Stimulated activated CD4-positive, alpha-beta T cell treated with anti-CD3 and anti-CD28 coated beads, TNF-alpha, amount 100 ng/mL, for 4 hours (primary cell): ENCODE measurements at regions not wholly inside any gene's neighbourhood (a gene's known extent, or its start where the extent isn't known, plus 50 kb on each side); places are given as distances from the start of the nearest gene placed in this dataset.
A peak's percentile ranks its signal among the peaks of the same experiment; 100 is the strongest.

Experiments
- DNase-seq, 3 experiments: peaks; one replicate each; pipeline ENCODE4 v3.0.0-alpha.2; 2020; ENCODE audit warnings: low read depth in 3 of 3

DNA sequence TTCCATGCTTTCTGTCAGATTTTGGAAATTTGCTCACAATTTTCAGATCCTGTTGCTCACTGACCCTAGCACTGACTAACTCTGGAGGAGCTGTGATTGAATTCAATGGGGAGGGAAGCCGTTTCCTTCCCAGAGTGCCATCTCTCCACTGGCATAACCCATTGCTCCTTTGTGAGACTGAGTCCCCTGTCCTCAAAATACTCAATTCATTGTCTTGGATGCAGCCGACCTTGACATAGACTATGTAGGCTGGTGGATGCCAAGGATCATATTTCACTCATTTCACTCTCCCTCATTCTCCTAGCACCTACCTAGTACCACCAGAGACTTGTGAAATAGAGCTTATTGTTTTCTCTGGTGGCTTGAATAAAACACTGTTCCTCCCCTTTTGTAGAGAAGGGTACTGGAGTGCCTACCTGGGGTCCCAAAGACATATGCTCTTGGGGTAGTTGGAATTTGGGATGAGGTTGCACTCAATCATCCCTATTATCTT lies 511.3 kb upstream of the ZMIZ1 start:
- no peak for DNase-seq

DNA sequence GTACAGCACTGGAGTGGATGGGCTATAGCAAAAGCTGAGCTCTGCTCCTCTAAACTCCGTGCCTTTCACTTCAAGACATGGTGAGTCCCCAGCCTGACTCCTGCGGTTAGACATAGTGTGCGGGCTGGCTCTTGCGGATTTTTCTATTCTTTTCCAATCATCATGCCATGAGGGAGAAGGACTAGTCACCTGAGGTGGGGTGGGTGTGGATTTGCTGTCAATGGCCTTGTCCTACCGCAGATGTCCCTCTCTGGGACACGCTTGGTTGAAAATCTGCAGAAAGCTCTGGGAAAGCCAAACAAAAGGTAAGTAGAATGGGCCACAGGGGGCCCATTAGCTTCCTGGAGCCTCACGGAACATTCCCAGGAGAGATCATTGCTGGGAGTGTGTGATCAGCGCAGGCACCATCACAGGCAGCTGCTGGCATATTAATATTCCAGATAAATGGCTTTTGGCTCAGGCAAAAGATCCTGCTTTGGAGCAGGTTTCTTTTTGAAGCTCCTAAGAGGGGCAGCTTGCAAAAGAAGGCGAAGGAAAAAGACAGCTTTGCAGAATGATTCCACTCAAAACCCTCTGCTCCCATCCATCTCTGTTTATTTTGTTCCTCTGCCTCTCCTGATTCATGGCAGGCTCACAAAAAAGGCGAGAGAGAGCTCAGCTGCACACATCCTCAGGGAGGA lies 509.0 kb upstream of the ZMIZ1 start:
- DNase-seq, result no peak

DNA sequence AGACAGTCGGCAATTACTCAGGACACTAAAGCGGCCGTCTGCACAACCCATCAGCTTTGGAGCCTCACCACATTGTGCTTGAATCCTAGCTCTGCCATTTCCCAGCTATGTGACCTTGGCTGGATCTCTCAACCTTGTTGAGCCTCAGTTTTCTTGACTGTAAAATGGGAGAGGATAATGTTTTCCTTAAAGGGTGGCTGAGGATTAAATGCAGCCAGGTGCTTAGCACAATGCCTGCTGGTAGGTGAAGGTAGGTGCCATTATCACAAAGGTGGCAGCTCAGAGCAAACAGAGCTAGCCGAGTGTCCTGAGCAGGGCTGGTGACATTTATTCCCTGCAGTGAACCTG lies 508.5 kb upstream of the ZMIZ1 start:
- no peak for DNase-seq

DNA sequence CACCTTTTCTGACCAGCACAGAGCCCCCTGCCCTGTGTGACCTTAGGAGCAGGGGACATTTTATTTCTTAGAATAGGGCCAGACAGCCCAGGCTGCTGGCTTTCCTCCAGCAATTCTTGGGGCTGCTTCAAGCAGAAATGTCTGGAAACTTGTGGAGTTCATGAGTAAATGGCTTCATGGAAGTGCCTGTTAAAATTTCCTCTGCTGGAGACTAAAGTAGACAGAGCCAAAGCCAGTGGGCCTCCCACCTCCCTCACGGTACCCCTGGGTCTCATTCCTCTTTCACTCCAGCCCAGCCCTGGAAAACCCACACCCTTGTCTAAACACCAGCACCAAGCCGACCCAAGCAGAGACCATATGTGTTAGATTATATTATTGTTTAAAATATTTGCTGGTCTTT lies 505.5 kb upstream of the ZMIZ1 start:
- DNase-seq, result no peak

DNA sequence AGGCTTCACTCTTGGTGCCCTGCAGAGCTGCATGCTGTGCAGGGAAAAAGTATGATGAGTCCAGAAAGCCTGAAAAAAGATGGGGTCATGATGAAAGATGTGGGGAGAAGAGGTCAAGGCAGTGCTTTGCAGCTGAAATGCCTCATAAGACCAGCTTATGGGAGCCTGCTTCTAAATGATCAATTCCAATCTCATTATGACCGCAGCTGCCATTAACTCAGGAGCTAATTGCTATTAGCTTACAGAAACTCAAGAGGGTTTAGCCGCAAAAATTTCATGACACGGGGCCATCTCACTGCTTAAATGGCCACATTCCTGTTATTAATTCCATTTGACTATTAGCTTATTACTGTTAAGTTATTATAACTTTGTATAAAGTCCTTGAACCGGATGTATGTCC lies 502.9 kb upstream of the ZMIZ1 start:
- no peak for DNase-seq

DNA sequence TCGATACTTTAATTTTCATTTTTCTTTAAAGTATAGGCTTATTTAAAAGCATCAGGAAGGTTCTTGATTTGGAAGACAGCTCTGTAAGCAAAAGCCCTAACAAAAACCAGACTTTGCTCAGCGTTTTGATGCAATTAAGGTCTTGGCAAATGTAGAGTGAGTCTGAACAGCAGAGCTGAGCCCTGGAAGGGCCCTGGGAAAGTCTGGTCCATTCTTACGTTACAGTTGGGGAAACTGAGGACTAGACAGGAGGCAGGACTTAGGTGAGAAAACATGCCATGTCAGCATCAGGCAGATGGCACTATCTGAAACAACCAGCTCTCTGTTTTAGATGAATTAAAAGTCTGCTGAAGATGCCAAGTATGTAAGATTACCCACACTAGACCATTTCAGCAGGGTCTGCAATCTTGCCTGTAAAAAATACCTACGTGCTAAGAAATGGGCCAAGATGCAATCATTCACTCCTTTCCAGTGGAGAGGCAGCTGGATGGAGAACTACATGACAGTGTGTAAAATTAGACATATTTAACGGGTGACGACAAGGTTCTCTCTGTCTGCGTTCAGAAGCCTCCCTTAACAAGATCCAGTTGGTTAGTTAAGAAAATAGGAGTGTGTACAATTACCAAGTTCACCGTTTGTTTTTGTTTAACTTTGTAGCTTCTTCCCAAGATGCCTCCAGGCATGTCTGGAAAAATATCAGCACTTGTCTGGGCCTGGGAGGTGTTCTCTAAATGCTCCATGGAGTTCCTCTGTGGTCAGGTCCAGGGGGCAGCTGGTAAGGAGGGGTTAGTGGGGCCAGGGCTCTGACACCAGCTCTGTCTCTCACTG lies 502.3 kb upstream of the ZMIZ1 start:
- no peak for DNase-seq

DNA sequence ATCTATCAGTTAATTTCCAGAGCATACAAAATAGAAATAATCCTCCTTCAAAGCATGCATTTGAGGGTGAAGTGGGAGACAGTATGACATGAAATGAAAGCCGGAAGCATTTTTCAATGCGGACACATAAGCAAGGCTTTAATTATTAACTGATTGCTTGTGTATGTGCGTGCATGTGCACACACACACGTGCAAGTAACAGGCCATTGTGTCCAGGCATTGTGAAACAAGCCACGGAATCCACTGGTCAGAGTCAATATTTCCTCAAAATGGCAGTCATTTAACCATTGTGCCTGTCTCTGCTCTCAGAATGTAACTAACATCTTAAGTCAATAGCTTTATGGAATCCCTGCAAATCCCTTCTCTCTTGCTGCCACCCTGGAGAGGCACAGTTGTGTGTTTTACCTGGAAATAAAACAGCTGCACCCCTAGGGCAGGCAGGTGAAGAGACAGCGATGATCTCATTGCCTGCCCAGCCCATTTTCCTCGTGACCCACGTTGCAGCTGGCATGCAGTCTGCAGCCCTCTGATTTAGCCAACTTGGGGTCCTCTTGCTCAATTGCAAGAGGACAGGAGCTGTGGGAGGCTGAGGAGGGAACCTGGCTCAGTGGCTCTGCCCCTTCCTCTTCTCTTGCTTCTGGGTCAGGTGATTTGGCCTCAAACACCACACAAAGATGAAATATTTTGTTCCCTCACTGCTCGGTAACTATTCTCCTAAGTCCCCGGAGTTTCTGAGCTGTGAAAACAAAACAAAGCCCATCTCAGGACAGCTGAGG lies 500.9 kb upstream of the ZMIZ1 start:
- DNase-seq, result no peak

DNA sequence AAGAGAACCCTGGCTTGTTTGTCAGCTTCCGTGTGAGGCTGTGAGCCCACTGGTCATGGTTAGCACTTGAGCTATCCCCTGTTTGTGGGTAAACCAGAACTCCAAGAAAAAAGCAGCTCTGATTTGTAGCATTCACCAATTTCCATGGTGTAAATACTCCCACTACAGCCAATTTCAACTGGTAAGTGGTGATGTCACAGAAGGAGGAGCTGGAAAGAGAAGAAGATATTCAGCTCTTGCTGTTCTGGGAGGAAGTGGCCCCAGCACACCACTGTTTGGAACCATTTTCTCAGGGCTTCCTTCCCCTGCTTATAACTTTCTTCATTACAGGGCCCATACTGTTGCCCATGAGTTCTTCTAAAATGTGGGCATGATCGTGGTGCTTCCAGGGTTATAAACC lies 500.1 kb upstream of the ZMIZ1 start:
- DNase-seq, result no peak

DNA sequence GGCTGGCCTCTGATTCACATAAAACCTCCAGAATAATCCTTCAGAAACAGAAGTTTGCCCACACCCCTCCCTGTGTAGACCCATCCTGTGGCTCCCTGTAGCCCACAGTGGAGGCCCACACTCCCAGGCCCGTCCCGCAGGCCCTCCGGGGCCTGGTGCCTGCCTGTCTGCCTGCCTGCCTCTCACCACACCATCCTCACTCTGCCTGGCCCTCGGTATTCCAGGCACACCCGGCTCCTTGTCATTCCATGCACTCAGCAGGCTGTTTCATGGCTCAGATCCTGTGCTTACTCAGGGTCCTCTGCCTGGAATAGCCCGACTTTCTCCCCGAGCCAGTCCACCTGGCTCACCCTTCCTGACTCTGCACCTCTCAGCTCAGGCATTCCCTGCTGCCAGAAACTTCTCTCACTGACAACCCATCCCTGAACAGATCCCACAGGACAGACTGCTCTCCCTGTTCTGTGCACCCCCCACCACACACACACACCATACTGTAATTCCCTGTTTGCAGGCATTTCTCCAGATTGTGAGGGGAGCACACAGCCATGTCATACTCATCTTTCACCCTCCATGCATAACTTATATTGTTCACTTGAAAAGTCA lies 498.0 kb upstream of the ZMIZ1 start:
- DNase-seq, result no peak

DNA sequence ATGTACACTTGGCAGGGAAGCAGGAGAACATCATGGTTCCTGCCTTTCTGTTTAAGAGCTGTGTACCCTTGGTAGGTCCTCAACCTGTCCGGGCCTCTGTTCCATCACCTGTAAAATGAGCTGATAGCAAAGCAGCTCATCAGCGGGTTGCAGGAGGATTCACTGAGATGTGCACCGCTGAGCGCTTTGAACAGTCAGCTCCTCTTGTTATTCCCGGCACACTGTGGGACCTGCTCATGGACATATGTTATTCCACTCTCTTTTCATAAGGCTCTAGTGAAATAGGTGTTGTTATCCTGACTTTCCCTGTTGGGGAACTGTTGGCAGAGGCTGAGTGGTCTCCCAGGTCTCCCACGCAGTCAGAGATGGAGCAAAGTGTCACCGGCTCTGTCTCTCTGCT lies 497.5 kb upstream of the ZMIZ1 start:
- no peak for DNase-seq

DNA sequence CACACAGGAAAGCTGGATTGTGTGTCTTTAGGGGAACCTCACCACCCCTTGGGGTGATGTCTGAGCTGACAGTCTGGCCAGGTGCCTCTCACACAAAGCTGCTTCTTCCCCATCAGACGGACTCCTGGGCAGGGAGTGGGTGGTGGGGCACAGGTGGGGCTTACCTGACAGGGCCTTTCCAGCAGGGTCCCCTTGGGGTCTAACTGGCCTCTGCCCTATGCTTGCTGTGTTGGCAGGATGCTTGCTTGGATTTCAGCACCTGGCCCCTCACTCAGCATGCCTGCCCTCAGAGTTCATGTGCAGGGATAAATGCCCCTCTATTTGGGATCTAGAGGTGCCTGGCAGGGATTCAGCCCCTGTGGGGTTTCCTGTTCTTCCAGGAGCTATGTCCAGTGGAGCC lies 496.9 kb upstream of the ZMIZ1 start:
- DNase-seq, result no peak

DNA sequence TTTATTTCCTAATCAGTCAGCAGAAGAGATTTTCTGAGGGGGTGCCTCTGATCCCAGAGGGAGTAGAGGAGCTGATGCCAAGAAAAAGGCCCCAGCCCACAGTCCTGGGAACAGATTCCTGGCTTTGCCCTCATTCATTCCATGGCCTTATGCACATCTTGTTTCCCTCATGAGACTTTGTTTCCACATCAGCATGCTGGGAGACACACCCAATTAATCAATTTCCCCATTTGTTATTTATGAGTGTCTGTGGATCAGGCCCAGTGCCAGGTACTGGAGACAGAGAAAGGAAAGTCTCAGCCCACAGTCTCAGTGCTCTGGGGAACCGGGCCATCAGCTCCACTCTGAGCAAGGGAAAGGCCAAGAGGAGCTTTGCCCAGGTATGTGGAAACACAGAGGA lies 496.2 kb upstream of the ZMIZ1 start:
- no peak for DNase-seq

DNA sequence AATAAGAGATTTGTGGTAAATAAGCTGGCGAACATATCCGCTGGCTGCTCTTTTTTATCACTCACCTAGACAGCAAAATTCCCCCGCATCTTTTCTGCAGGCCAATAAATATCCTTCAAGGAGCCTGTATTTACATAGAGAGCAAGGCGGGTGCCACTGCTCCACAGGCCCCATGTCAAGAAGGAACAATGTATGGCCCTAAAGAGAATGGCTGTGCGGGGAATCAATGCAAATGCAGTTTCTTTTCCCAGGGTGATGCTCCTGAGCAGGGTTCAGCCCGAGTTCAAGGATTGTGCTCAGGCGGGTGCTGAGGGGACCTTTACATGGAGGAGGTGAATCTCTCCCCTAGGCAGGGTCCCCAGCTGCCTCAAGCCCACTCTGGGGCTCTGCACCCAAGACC lies 494.2 kb upstream of the ZMIZ1 start:
- no peak for DNase-seq

DNA sequence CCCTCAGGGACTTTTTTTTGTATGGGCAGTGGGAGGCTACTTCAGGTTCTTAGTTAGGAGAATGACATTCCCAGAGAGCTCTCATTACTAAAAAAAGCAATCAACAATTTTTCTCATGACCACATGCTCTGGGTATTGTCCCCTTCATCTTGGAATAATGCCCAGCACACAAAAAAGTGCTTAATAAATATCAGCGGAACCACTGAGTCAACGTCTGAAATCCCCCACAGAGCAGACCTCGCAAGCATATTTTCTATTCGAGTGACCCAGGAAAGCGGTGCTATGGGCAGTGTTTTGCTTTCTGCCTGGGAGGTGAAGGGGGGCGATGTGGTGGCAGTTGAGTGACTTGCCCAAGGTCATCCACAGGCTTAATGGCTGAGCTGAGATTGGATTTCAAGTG lies 493.4 kb upstream of the ZMIZ1 start:
- no peak for DNase-seq

DNA sequence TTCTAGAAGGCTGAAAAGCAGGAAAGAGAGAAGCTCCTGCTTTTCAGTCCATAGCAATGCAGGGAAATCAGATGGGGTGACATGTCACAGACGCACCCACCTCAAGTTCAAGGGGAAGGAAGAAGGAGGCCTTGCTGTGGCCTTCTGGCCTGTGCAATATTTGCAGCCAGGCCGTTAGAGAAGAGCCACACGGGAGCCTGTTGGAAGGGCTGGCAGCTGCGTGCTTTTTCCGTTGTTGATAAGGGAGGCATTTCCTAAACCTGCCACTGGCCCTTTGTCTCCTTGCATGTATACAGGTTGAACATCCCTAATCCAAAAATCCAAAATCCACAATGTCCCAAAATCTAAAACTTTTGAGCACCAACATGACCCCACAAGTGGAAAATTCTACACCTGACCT lies 492.5 kb upstream of the ZMIZ1 start:
- no peak for DNase-seq

DNA sequence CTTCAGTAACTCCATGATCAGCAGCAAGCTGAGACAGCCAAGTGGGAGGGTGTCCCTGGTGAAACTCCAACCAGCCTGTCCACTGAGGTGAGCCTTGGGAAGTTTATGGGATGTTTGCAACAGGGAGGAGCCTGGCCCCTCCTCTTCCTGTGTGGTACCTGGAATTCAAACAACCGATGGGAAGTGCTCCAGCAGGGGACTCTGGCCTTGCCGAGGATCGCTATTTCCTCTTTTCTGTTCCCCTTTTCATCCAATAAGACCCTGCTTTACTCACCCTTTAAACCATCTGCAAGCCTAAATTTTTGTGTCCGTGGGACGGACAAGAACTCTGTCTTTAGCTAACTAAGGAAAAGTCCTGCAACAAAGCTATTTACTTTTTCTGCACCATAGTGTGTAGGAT lies 491.1 kb upstream of the ZMIZ1 start:
- DNase-seq, result no peak

DNA sequence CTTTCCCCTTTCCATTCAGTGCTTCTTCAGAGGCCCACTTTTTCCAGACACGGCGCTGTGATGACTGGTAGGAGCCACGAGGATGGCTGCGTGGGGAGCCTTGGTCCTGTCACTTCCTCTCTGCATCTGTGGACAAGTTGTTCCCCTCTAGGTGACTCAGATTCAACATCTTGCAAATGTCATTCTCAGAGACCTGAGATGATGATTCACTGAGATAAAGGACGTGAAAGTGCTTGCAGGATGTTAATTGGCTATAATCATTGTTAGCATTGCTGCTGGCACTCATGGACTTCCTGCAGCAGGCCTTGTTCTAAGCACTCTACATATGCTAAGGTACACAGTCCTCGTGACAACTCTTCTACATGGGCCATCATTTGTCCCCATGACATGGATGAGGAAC lies 489.8 kb upstream of the ZMIZ1 start:
- DNase-seq, result peak in 2 of 3 experiments; percentile 13 to 17

DNA sequence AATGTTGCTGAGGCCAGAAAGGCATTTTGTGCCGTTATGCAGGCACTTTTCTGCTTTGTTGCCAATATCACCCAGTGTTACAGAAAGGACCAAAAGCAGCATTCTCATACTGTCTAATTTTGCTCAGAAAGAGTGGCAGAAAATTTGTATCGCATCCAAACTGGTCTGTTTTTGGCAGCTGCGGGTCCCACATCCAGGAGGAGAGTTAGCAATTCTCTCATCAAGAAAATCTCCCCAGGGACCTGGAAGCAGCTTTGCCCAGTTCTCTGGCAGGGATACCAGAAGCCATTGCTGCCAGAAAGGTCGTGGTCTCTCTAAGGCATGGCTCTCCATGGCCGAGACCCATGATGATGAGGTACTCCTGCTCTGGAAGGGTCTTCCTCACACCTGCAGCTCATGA lies 489.2 kb upstream of the ZMIZ1 start:
- DNase-seq, result no peak

DNA sequence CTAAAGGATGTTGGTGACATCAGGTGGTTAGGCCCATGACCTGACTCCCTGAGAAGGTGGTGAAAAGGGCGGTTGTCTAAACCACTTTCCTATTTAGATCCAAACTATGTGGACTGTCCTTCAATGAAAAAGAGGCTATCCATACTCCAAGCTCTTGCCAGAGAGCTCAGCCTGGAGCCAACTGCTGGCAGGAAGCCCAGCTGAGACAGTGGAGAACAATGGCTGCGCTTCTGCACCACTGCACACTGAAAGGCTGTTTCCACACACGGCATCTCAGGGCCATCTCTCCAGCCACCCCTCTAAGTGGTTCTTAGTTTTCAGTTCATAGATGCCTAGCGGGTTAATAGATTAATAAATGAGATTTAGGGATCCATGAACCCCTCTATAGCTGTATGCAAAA lies 488.8 kb upstream of the ZMIZ1 start:
- DNase-seq, result no peak

DNA sequence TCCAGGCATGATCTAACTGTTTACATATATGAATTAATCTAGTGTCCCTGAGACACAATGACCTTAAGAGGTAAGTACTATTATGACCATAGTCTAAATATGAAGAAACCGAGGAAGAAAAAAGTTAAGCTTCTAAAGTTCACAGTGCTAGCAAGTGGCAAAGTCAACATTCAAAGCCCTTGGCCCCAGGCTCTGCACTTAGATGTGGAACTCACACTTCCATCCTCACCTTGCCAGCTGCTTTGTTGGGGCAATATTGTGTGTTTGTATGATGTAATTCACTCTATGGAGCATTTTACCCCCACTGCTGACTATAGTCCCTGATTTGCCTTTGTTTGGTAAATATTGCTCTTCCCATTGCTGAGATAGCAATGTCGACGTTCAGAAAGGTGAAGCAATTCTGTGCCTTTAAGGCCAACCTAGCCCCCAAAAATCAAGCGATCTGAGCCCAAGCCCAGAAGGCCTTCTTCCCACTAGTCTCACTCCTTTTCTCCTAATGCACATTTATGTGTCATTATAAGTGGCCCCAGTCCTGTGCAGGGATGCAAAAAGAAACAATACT lies 487.6 kb upstream of the ZMIZ1 start:
- DNase-seq, result no peak

DNA sequence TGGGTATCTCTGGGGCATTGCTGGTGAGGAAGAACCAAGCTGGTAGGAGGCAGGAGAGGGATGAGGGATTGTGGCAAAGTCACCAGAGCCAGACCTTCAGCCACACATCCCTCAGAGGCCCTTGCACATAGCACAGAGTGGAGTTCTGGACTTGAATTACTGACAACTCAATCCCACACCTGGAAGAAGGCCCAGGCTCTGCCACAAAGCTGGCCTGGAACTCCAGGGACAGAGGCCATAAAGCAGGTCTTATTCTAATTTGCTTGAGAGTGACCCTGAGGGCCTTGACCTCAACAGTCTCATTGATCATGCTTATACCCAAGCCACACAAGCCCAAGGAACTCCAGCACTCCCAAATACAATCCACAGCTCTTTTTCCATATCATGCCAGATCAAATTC lies 486.2 kb upstream of the ZMIZ1 start:
- no peak for DNase-seq

DNA sequence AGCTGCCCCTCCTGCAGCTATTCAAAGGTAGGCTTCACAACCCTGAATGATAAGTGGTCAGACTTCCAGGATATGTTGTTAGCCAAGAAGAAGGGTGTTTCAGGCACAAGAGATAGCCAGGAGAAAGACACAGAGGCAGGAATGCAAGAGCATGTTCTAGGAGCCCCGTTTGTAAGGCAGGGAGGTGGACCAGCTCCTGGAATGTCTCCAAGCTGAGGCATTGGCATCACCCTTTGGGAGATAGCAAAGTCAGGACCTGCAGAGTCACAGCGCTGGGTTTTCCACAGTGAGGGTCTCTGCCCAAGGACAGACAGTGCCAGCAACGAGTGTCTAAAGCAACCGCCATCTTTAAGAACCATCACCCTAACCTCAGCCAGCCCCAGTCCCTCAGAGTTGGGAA lies 484.5 kb upstream of the ZMIZ1 start:
- DNase-seq, result no peak
